Spleen (tissue), 7 donors: ENCODE measurements at regions not wholly inside any gene's neighbourhood (a gene's known extent, or its start where the extent isn't known, plus 50 kb on each side); places are given as distances from the start of the nearest gene placed in this dataset.

ENCODE experiments used
- POLR2A ChIP-seq, 3 donors: fragments of 450-650 bp; IDR thresholded peaks; one replicate each; pipeline ENCODE4 v1.5.1; 2017; ENCODE audit warnings: antibody characterized with exemption in 3 of 3, mild to moderate bottlenecking in 1 of 3
- TF ChIP-seq, protein P1 (sequence below), 11 experiments: fragments of 200-600 bp in 7 of 11; fragments of 450-650 bp in 4 of 11; sonication (generic) in 4 of 11; IDR thresholded peaks in 8 of 11; conservative IDR thresholded peaks in 3 of 11; 1 replicate in 7 of 11; 2 replicates in 4 of 11; pipeline versions ENCODE4 v1.4.0 to v1.8.0; 2016 to 2021; ENCODE audit warnings: antibody characterized with exemption in 11 of 11, inconsistent platforms in 4 of 11, mild to moderate bottlenecking in 1 of 11
- donor health status: DM: no; HTN: no; CAD: no; lungs with moderate emphysema.
- donor health status: DM: no; HTN: no; CAD: no.
- donor health status: DM: no; HTN: no; CAD: no.

DNA sequence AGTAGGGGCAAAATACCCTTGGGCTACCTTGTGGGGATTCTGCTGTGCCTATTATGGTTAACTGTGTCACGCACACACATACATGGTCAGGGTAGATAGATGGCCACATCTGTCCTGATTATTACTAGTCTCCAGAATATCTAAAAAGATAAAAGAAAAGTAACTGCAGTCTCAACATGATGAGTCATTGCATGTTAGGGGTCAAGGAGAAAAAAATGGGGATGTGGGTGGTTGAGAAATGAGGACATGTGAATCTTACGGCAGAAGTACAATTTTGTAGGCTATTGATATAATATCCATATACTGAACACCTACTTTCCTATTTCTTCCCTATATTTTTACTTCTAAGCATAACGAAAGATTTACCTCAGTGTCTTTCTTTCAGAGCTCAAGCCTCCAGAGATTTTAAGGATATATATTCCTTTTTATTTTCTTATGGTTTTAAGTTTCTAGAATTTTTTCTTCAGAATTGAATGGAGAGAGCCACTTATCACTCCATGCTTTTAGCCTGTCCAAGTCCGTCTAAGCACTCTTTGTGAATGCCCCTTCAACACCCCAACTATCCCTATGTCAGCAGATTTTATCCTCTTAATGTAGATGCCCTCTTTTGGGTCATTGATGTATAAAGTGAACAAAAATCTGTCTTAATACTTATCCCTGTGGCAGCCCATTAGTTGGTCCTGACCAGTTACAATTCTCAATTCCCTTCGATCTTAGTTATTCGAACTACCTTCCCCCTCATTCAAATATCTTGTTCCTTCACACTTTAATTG is 642.2 kb downstream of the IQCM start:
- TF ChIP-seq, protein P1, sequence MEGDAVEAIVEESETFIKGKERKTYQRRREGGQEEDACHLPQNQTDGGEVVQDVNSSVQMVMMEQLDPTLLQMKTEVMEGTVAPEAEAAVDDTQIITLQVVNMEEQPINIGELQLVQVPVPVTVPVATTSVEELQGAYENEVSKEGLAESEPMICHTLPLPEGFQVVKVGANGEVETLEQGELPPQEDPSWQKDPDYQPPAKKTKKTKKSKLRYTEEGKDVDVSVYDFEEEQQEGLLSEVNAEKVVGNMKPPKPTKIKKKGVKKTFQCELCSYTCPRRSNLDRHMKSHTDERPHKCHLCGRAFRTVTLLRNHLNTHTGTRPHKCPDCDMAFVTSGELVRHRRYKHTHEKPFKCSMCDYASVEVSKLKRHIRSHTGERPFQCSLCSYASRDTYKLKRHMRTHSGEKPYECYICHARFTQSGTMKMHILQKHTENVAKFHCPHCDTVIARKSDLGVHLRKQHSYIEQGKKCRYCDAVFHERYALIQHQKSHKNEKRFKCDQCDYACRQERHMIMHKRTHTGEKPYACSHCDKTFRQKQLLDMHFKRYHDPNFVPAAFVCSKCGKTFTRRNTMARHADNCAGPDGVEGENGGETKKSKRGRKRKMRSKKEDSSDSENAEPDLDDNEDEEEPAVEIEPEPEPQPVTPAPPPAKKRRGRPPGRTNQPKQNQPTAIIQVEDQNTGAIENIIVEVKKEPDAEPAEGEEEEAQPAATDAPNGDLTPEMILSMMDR (IDR thresholded peaks at IDR 0.05 in 8 of 11, conservative IDR thresholded peaks at IDR 0.05 in 3 of 11): no peak
- no peak for TF ChIP-seq POLR2A (IDR thresholded peaks at IDR 0.05)
